ENCODE measurements at regions not wholly inside any gene's neighbourhood (a gene's known extent, or its start where the extent isn't known, plus 50 kb on each side); places are given as distances from the start of the nearest gene placed in this dataset.

GRCh38 chr7:111657018-111657417 lies 94.7 kb upstream of the IMMP2L start:
- TF ChIP-seq CTCF (IDR thresholded peaks at IDR 0.05; ENCODE audit: borderline replicate concordance, extremely low read depth, low read length, poor library complexity, severe bottlenecking) (no peak), EZH2 (IDR thresholded peaks at IDR 0.05; ENCODE audit: borderline replicate concordance, low read depth, low read length, severe bottlenecking) (no peak)

Data from DND-41 (cell line).